IPS-18a (cell line): ENCODE measurements at regions not wholly inside any gene's neighbourhood (a gene's known extent, or its start where the extent isn't known, plus 50 kb on each side); places are given as distances from the start of the nearest gene placed in this dataset.

Source experiments
- H3K27ac ChIP-seq: one replicate; pipeline ENCODE4 v1.5.1; 2013; ENCODE audit warnings: low read length
- H3K27me3 ChIP-seq: one replicate; pipeline ENCODE4 v1.6.1; 2013; ENCODE audit warnings: mild to moderate bottlenecking, low read length; ENCODE audit not compliant: control insufficient read depth, insufficient read depth
- H3K36me3 ChIP-seq: one replicate; pipeline ENCODE4 v1.6.1; 2013; ENCODE audit warnings: low read depth, low read length; ENCODE audit not compliant: control insufficient read depth
- H3K4me1 ChIP-seq: one replicate; pipeline ENCODE4 v1.6.1; 2013; ENCODE audit warnings: low read depth, low read length; ENCODE audit not compliant: control insufficient read depth
- H3K4me3 ChIP-seq: one replicate; pipeline ENCODE4 v1.5.1; 2013; ENCODE audit warnings: low read length
- H3K9ac ChIP-seq: one replicate; pipeline ENCODE4 v1.6.1; 2013; ENCODE audit warnings: mild to moderate bottlenecking, low read length, moderate library complexity
- H3K9me3 ChIP-seq: one replicate; pipeline ENCODE4 v1.6.1; 2013; ENCODE audit warnings: low read depth, low read length; ENCODE audit not compliant: control insufficient read depth

DNA sequence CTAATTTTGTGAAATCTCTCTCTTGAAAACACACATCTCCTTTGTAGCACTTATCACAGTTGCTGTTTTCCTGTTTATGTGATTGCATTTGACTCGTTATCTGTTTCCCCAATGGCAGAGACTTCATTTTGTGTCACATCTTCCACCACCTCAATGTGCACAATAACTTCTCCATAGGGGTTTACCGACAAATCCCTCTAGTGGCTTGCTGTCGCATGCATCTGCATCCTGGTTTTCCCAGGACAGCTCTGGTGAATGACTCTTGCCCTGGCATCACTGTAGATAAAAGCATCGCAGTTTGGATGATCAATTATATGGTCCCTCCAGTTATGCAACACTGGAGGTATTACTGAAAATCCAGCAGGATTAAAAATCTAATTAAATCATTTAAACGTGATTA is 206.5 kb upstream of the BTBD3 start:
- H3K9ac ChIP-seq = no peak overlapping the region
- no peak overlapping the region for H3K4me3 ChIP-seq
- no peak overlapping the region for H3K27ac ChIP-seq
- H3K36me3 ChIP-seq = no peaks in the 10 kb centered on the region
- H3K9me3 ChIP-seq = no peaks in the 10 kb centered on the region
- H3K27me3 ChIP-seq = no peaks in the 10 kb centered on the region
- H3K4me1 ChIP-seq = peaks cover 5% of the 10 kb centered on the region

DNA sequence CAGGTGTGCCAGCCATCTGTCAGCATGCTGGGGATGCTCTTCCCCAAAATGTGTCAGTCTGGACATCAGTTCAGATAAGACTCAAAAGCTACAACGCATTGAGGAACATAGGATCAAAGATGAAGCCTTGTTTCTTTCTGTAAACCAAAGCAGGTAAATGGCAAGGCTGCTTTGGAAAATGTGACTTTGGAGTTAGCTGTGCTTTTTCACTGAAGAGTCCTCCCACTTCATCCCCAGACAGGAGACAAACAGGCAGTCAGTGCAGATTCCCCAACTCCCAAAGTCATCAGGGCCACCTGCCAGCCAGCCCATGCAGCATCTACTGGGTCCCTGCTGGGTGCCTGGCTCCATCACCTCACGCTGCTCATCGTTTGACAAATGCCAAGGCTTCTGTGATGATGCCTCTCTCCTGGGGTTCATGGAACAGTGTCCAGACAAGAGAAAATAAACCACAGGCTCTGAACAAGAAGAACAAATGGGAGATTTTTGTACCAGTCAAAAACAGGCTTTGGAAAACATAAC is 205.0 kb upstream of the BTBD3 start:
- Histone ChIP-seq H3K9me3 (no peaks in the 10 kb centered on the region), H3K9ac (no peak overlapping the region), H3K27me3 (no peaks in the 10 kb centered on the region), H3K4me1 (peaks cover 19% of the 10 kb centered on the region), H3K27ac (no peak overlapping the region), H3K36me3 (no peaks in the 10 kb centered on the region), H3K4me3 (no peak overlapping the region)

DNA sequence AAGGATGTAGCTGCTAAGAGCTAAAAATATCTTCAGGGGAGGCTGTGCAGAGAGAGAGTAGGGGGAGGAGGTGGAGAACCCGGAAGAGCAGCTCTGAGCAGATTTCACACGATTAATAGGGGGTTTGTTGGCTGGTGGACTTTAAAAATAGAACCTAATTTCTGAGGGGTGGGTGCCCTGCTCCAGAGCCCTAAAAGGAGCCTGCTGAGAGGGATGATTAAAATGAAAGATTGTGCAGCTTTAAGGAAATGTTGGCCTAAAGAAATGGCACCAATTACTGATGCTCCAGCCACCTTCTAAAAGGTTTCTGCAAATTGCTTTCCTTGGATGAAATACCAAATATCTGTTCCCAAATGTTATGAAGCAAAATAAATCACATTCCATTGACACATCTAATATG is 202.8 kb upstream of the BTBD3 start:
- Histone ChIP-seq H3K36me3 (no peaks in the 10 kb centered on the region), H3K27ac (no peak overlapping the region), H3K9me3 (no peaks in the 10 kb centered on the region), H3K9ac (no peak overlapping the region), H3K4me1 (peaks cover 39% of the 10 kb centered on the region), H3K4me3 (no peak overlapping the region), H3K27me3 (no peaks in the 10 kb centered on the region)

DNA sequence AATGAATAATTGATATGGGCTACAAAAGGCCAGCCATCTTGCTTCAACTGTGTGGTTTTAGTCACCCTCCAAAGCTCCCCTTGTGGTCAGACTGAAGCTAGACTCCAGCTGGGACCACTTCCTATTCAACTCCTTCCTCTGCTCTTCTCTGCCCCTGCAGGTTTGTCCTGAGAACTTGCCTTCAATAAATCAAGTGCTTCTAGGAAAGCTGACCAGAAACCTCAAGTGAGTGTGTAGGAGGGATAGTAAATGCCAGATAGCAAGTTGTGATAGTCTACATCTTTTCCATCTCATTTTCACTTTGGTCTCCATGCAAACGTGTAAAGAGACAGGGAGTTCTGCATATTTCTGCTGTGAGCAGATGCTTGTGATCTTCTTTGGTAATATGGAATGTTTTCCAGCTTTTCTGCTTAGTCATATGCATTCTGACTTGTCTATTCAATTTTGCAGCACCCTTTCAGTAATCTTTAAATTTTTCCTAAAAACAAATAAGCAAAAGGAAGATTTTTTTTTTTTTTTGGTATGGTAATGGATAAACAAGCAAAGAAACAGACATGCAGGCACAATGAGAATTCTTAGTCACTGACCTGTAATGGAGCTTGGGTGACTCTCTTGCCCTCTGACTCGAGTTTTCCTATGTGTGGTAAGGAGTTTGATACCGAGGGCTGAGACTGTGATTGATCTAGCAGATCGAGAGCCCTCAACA is 201.3 kb upstream of the BTBD3 start:
- Histone ChIP-seq H3K9me3 (no peaks in the 10 kb centered on the region), H3K27ac (no peak overlapping the region), H3K36me3 (no peaks in the 10 kb centered on the region), H3K4me3 (no peak overlapping the region), H3K4me1 (peaks cover 41% of the 10 kb centered on the region), H3K9ac (no peak overlapping the region), H3K27me3 (no peaks in the 10 kb centered on the region)

DNA sequence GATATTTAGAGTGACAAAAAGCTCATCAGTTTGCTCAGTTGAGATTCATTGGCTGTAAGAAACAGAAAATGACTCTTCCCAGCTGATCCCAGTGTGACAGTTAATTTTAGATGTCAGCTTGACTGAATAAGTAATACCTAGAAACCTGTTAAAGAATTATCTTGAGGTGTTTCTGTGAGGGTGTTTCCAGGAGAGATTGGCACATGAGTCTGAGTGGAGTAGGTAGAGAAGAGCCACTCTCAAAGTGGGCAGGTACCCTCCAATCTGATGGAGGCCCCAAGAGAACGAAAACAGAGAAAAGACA is 200.8 kb upstream of the BTBD3 start:
- peaks cover 41% of the 10 kb centered on the region for H3K4me1 ChIP-seq
- no peaks in the 10 kb centered on the region for H3K36me3 ChIP-seq
- no peaks in the 10 kb centered on the region for H3K9me3 ChIP-seq
- no peak overlapping the region for H3K27ac ChIP-seq
- H3K9ac ChIP-seq = no peak overlapping the region
- no peaks in the 10 kb centered on the region for H3K27me3 ChIP-seq
- no peak overlapping the region for H3K4me3 ChIP-seq

DNA sequence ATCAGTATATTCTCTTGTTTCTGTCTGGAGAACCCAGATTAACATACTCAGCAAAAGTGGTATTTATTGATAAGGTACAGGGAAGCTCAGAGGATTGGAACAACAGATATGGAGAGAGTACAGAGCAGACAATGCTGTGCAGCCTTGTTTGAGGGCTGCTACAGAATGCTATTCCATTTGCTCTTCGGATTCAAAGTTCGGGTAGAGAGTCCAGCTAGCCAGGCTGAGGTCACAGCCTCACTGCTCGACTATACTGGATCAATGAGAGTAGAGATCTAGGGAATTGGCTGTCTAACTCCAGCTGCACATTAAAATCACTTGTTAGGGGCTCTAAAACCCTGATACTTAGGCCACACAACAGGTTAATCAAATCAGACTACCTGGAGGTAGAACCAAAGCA is 200.1 kb upstream of the BTBD3 start:
- Histone ChIP-seq H3K9ac (no peak overlapping the region), H3K27me3 (no peaks in the 10 kb centered on the region), H3K4me3 (no peak overlapping the region), H3K27ac (no peak overlapping the region), H3K4me1 (peaks cover 41% of the 10 kb centered on the region), H3K9me3 (no peaks in the 10 kb centered on the region), H3K36me3 (no peaks in the 10 kb centered on the region)

DNA sequence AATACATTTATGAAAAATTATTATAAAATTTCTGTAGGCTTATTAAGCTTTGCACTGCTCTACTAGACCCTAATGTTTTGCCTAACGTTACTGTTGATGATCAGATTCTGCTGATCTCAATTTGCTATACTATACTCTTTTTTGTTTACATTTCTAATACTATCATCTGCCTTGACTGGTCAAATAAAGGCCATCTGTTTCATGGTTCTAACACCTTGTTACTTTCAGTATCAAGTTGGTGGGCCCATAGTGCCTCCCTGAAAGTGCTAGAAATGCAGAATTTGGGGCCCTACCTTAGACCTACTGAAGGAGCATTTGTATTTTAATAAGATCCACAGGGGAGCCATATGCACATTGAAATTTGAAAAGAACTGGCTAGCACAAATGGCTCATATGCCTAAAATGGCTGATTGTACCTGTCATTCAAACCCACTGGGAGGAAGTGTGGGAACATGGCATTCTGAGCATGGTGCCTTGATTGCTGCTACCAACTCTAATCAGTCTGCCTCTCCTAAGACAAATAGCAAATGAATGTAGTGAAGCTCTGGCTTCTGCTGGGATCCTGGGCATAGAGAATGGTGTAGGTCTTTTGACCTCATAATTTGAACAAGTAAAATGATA is 199.1 kb upstream of the BTBD3 start:
- H3K27ac ChIP-seq = peak overlapping the region; percentile 21
- peaks cover 41% of the 10 kb centered on the region for H3K4me1 ChIP-seq
- no peaks in the 10 kb centered on the region for H3K9me3 ChIP-seq
- no peaks in the 10 kb centered on the region for H3K27me3 ChIP-seq
- no peaks in the 10 kb centered on the region for H3K36me3 ChIP-seq
- H3K4me3 ChIP-seq = peak overlapping the region; percentile 48
- H3K9ac ChIP-seq = no peak overlapping the region

DNA sequence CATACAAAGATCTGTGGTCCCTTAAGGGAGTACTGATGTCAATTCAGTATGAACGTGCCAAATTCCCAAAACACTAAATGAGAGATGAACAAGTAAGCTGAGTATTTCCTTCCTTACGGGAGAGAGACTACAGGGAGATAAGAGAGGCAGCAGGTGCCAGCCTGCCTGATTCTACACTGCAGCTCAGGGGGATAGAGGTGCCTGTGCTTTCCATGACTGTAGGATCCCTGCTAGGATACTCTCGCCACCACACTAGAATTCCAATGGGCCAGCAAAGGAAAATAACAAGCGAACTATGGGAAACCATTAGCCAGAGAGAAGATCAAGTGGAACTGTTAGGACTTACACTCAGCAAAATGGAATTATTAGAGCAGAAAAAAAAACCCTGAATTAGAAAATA is 198.5 kb upstream of the BTBD3 start:
- Histone ChIP-seq H3K4me3 (peak overlapping the region; percentile 48), H3K36me3 (no peaks in the 10 kb centered on the region), H3K9ac (no peak overlapping the region), H3K27me3 (no peaks in the 10 kb centered on the region), H3K27ac (peak overlapping the region; percentile 52), H3K9me3 (no peaks in the 10 kb centered on the region), H3K4me1 (peaks cover 41% of the 10 kb centered on the region)

DNA sequence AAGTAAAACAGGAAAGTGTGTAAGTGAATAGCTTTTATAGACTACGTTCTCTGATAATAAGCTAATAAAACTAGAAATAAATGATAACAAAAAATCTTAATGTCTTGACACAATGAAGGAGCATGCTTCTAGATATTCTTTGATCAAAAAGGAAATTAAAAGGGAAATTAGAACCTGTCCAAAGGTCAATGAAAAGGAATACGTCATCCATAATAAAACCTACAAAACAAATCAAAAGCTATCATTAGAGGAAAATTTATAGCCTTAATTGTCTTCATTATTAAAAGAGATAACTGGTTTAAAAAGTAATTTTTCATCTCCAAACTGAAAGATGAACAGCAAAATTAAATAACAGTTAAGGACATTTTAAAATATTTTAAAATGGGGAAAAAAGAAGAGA is 196.3 kb upstream of the BTBD3 start:
- Histone ChIP-seq H3K9me3 (no peaks in the 10 kb centered on the region), H3K27me3 (no peaks in the 10 kb centered on the region), H3K4me1 (peaks cover 34% of the 10 kb centered on the region), H3K36me3 (no peaks in the 10 kb centered on the region), H3K9ac (no peak overlapping the region), H3K4me3 (no peak overlapping the region), H3K27ac (no peak overlapping the region)

DNA sequence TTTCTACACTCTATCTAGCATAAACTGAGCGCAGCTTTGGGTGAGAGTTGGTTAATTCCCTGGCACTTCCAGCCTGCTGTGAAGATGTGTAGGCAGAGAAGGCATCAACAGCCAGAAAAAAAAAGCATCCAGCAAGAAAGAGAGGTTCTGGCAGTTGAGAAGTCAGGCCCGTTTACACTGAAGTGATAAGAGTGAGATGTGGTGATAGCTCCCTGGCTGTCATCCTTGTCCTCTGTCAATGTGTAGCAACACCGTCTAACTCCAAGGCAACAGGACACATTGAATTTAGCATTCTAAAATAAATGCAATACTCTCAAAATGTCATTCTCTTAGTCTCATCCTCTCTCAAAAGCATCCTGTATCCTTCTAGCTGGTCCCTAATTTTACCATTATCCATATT is 193.6 kb upstream of the BTBD3 start:
- Histone ChIP-seq H3K4me3 (no peak overlapping the region), H3K27me3 (no peaks in the 10 kb centered on the region), H3K36me3 (no peaks in the 10 kb centered on the region)

DNA sequence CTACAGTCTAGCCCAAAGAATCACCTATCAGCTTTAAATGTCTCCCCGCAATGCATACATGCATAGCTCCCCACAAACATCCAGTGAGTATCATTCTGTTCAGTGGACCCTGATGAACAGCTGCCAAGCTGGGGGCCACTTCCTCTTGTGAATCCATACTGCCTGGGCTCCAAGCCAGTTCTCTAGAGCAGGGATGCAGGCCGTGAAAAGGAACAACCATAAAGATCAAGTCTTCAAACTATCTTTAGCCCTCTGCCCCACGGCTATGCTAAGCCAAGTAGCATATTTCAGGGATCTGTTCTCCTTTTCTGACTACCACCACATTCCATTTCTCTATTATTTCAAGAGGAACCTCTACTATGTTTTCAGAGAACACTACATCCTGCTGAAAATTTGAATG is 191.7 kb upstream of the BTBD3 start:
- no peaks in the 10 kb centered on the region for H3K9me3 ChIP-seq
- no peaks in the 10 kb centered on the region for H3K27me3 ChIP-seq
- no peak overlapping the region for H3K9ac ChIP-seq
- H3K36me3 ChIP-seq = no peaks in the 10 kb centered on the region
- H3K4me3 ChIP-seq = no peak overlapping the region
- no peak overlapping the region for H3K27ac ChIP-seq
- H3K4me1 ChIP-seq = no peaks in the 10 kb centered on the region

More for the DNA sequence above, 193.6 kb upstream of the BTBD3 start:
- H3K9me3 ChIP-seq = no peaks in the 10 kb centered on the region
- H3K4me1 ChIP-seq = peaks cover 10% of the 10 kb centered on the region
- H3K9ac ChIP-seq = no peak overlapping the region
- H3K27ac ChIP-seq = no peak overlapping the region

DNA sequence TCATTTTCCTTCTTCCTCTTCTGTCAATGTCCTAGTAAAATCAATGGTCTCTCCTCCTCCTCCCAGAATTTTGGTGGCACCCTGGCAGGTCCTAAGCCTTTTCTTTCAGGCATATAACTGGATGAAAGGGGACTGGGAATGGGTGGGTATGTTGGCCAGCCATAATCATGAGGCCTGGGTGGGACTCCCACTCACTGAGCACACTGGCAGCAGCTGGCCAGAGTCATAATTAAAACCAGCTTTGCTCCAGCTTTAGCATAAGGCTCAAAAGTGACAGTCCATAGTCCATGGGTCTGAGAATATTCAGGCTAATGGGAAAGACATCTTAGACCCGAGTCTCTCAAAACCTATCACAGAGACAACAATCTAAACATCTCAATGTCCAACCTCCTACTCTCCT is 190.0 kb upstream of the BTBD3 start:
- Histone ChIP-seq H3K4me1 (no peaks in the 10 kb centered on the region), H3K27me3 (no peaks in the 10 kb centered on the region), H3K9ac (no peak overlapping the region), H3K27ac (no peak overlapping the region), H3K36me3 (no peaks in the 10 kb centered on the region), H3K4me3 (no peak overlapping the region), H3K9me3 (no peaks in the 10 kb centered on the region)
